ENCODE measurements at regions not wholly inside any gene's neighbourhood (a gene's known extent, or its start where the extent isn't known, plus 50 kb on each side); places are given as distances from the start of the nearest gene placed in this dataset.

- DNase-seq (ENCODE audit: low read depth in 2 of 3, low spot score in 2 of 3), result no peak
These were observed 97.3 kb upstream of the AGTR1 start for GRCh38 chr3:148600440-148600839.

GRCh38 chr3:148600902-148601765, 96.6 kb upstream of the AGTR1 start:
- no peak for DNase-seq (ENCODE audit: low read depth in 2 of 3, low spot score in 2 of 3)

GRCh38 chr3:148601766-148602685, 95.7 kb upstream of the AGTR1 start:
- no peak for DNase-seq (ENCODE audit: low read depth in 2 of 3, low spot score in 2 of 3)

GRCh38 chr3:148604270-148605085, 93.2 kb upstream of the AGTR1 start:
- no peak for DNase-seq (ENCODE audit: low read depth in 2 of 3, low spot score in 2 of 3)

GRCh38 chr3:148605521-148605920, 92.2 kb upstream of the AGTR1 start:
- no peak for DNase-seq (ENCODE audit: low read depth in 2 of 3, low spot score in 2 of 3)

- DNase-seq (ENCODE audit: low read depth in 2 of 3, low spot score in 2 of 3), result no peak
These were observed 90.7 kb upstream of the AGTR1 start for GRCh38 chr3:148606979-148607378.

GRCh38 chr3:148607491-148607890, 90.2 kb upstream of the AGTR1 start:
- no peak for DNase-seq (ENCODE audit: low read depth in 2 of 3, low spot score in 2 of 3)

- DNase-seq (ENCODE audit: low read depth in 2 of 3, low spot score in 2 of 3), result no peak
These were observed 85.4 kb upstream of the AGTR1 start for GRCh38 chr3:148612278-148612677.

- DNase-seq (ENCODE audit: low read depth in 2 of 3, low spot score in 2 of 3), result no peak
These were observed 82.3 kb upstream of the AGTR1 start for GRCh38 chr3:148615382-148615781.

GRCh38 chr3:148625095-148625736, 72.5 kb upstream of the AGTR1 start:
- no peak for DNase-seq (ENCODE audit: low read depth in 2 of 3, low spot score in 2 of 3)

GRCh38 chr3:148625991-148626390, 71.7 kb upstream of the AGTR1 start:
- no peak for DNase-seq (ENCODE audit: low read depth in 2 of 3, low spot score in 2 of 3)

- DNase-seq (ENCODE audit: low read depth in 2 of 3, low spot score in 2 of 3), result no peak
These were observed 68.7 kb upstream of the AGTR1 start for GRCh38 chr3:148629006-148629405.

GRCh38 chr3:148631124-148631903, 66.4 kb upstream of the AGTR1 start:
- no peak for DNase-seq (ENCODE audit: low read depth in 2 of 3, low spot score in 2 of 3)

- peak in 1 of 3 donors; percentile 2 for DNase-seq (ENCODE audit: low read depth in 2 of 3, low spot score in 2 of 3)
These were observed 56.0 kb upstream of the AGTR1 start for GRCh38 chr3:148641722-148642121.

- no peak for DNase-seq (ENCODE audit: low read depth in 2 of 3, low spot score in 2 of 3)
These were observed 55.5 kb upstream of the AGTR1 start for GRCh38 chr3:148642214-148642613.

- DNase-seq (ENCODE audit: low read depth in 2 of 3, low spot score in 2 of 3), result no peak
These were observed 55.1 kb upstream of the AGTR1 start for GRCh38 chr3:148642616-148643015.

- no peak for DNase-seq (ENCODE audit: low read depth in 2 of 3, low spot score in 2 of 3)
These were observed 54.3 kb upstream of the AGTR1 start for GRCh38 chr3:148643389-148643840.

- no peak for DNase-seq (ENCODE audit: low read depth in 2 of 3, low spot score in 2 of 3)
These were observed 51.5 kb upstream of the AGTR1 start for GRCh38 chr3:148646126-148646665.
